ENCODE measurements at regions not wholly inside any gene's neighbourhood (a gene's known extent, or its start where the extent isn't known, plus 50 kb on each side); places are given as distances from the start of the nearest gene placed in this dataset.
"Not testable (repeated sequence)": the region's sequence is repeated elsewhere in the genome, so short reads cannot be mapped to it uniquely, and the experiment has no call there.

GRCh38 chr5:51172903-51173626 is 210.2 kb upstream of the ISL1 start:
- no peak for DNase-seq

GRCh38 chr5:51181208-51181894 is 201.9 kb upstream of the ISL1 start:
- no peak for DNase-seq

GRCh38 chr5:51185850-51186329 is 197.4 kb upstream of the ISL1 start:
- no peak for DNase-seq

- no peak for DNase-seq
These were observed 195.2 kb upstream of the ISL1 start for GRCh38 chr5:51188001-51188591.

- DNase-seq: no peak
These were observed 188.6 kb upstream of the ISL1 start for GRCh38 chr5:51194671-51195070.

- no peak for DNase-seq
These were observed 182.2 kb upstream of the ISL1 start for GRCh38 chr5:51201024-51201423.

- no peak for DNase-seq
These were observed 181.5 kb upstream of the ISL1 start for GRCh38 chr5:51201708-51202107.

- no peak for DNase-seq
These were observed 181.1 kb upstream of the ISL1 start for GRCh38 chr5:51202161-51202560.

- DNase-seq: no peak
These were observed 179.7 kb upstream of the ISL1 start for GRCh38 chr5:51203598-51203997.

- DNase-seq: no peak
These were observed 175.0 kb upstream of the ISL1 start for GRCh38 chr5:51208296-51208695.

GRCh38 chr5:51214746-51215145 is 168.5 kb upstream of the ISL1 start:
- DNase-seq: no peak

- DNase-seq: no peak
These were observed 157.2 kb upstream of the ISL1 start for GRCh38 chr5:51225789-51226742.

GRCh38 chr5:51227963-51228470 is 155.2 kb upstream of the ISL1 start:
- DNase-seq: no peak

- DNase-seq: no peak
These were observed 152.9 kb upstream of the ISL1 start for GRCh38 chr5:51230336-51230735.

GRCh38 chr5:51242456-51242855 is 140.8 kb upstream of the ISL1 start:
- no peak for DNase-seq

GRCh38 chr5:51250957-51251356 is 132.3 kb upstream of the ISL1 start:
- not testable (repeated sequence) for DNase-seq

- DNase-seq: no peak
These were observed 112.0 kb upstream of the ISL1 start for GRCh38 chr5:51271261-51271660.

- no peak for DNase-seq
These were observed 110.2 kb upstream of the ISL1 start for GRCh38 chr5:51273021-51273420.

- DNase-seq: no peak
These were observed 109.4 kb upstream of the ISL1 start for GRCh38 chr5:51273871-51274270.

GRCh38 chr5:51275428-51275827 is 107.8 kb upstream of the ISL1 start:
- DNase-seq: no peak

- DNase-seq: no peak
These were observed 107.0 kb upstream of the ISL1 start for GRCh38 chr5:51276250-51276649.

GRCh38 chr5:51278539-51278938 is 104.7 kb upstream of the ISL1 start:
- DNase-seq: no peak
